ENCODE measurements at regions not wholly inside any gene's neighbourhood (a gene's known extent, or its start where the extent isn't known, plus 50 kb on each side); places are given as distances from the start of the nearest gene placed in this dataset.

GRCh38 chr21:17406202-17406601, 106.6 kb upstream of the CXADR start:
- DNase-seq (ENCODE audit: low spot score): peak; percentile 3

- DNase-seq (ENCODE audit: low spot score): no peak
Measured at GRCh38 chr21:17414766-17415165, 98.1 kb upstream of the CXADR start.

- DNase-seq (ENCODE audit: low spot score): no peak
Measured at GRCh38 chr21:17416139-17416538, 96.7 kb upstream of the CXADR start.

GRCh38 chr21:17422931-17423330, 89.9 kb upstream of the CXADR start:
- DNase-seq (ENCODE audit: low spot score): no peak

- DNase-seq (ENCODE audit: low spot score): no peak
Measured at GRCh38 chr21:17427157-17427556, 85.7 kb upstream of the CXADR start.

GRCh38 chr21:17427831-17428483, 84.9 kb upstream of the CXADR start:
- DNase-seq (ENCODE audit: low spot score): no peak

GRCh38 chr21:17428484-17428869, 84.4 kb upstream of the CXADR start:
- no peak for DNase-seq (ENCODE audit: low spot score)

GRCh38 chr21:17428980-17429379, 83.9 kb upstream of the CXADR start:
- DNase-seq (ENCODE audit: low spot score): no peak

GRCh38 chr21:17429936-17430335, 82.9 kb upstream of the CXADR start:
- no peak for DNase-seq (ENCODE audit: low spot score)

GRCh38 chr21:17432732-17433057, 80.1 kb upstream of the CXADR start:
- no peak for DNase-seq (ENCODE audit: low spot score)

GRCh38 chr21:17433730-17434129, 79.1 kb upstream of the CXADR start:
- DNase-seq (ENCODE audit: low spot score): no peak

- DNase-seq (ENCODE audit: low spot score): no peak
Measured at GRCh38 chr21:17435565-17436543, 77.0 kb upstream of the CXADR start.

GRCh38 chr21:17436626-17437111, 76.2 kb upstream of the CXADR start:
- no peak for DNase-seq (ENCODE audit: low spot score)

GRCh38 chr21:17438635-17439034, 74.2 kb upstream of the CXADR start:
- no peak for DNase-seq (ENCODE audit: low spot score)

GRCh38 chr21:17440969-17441368, 71.9 kb upstream of the CXADR start:
- no peak for DNase-seq (ENCODE audit: low spot score)

GRCh38 chr21:17441370-17441769, 71.5 kb upstream of the CXADR start:
- no peak for DNase-seq (ENCODE audit: low spot score)

- no peak for DNase-seq (ENCODE audit: low spot score)
Measured at GRCh38 chr21:17442165-17442564, 70.7 kb upstream of the CXADR start.

GRCh38 chr21:17444828-17445227, 68.0 kb upstream of the CXADR start:
- no peak for DNase-seq (ENCODE audit: low spot score)

GRCh38 chr21:17446737-17447136, 66.1 kb upstream of the CXADR start:
- DNase-seq (ENCODE audit: low spot score): no peak

GRCh38 chr21:17449701-17450100, 63.1 kb upstream of the CXADR start:
- no peak for DNase-seq (ENCODE audit: low spot score)

- DNase-seq (ENCODE audit: low spot score): peak; percentile 64
Measured at GRCh38 chr21:17451364-17451891, 61.4 kb upstream of the CXADR start.

GRCh38 chr21:17454315-17455027, 58.4 kb upstream of the CXADR start:
- peak; percentile 34 for DNase-seq (ENCODE audit: low spot score)

- no peak for DNase-seq (ENCODE audit: low spot score)
Measured at GRCh38 chr21:17455028-17455353, 57.9 kb upstream of the CXADR start.

All from RKO (cell line).